Fibroblast of skin of abdomen (primary cell): ENCODE measurements at regions not wholly inside any gene's neighbourhood (a gene's known extent, or its start where the extent isn't known, plus 50 kb on each side); places are given as distances from the start of the nearest gene placed in this dataset.

Experiments used
- DNase-seq: peaks from one replicate; pipeline ENCODE4 v3.0.0-alpha.2; 2013

DNA sequence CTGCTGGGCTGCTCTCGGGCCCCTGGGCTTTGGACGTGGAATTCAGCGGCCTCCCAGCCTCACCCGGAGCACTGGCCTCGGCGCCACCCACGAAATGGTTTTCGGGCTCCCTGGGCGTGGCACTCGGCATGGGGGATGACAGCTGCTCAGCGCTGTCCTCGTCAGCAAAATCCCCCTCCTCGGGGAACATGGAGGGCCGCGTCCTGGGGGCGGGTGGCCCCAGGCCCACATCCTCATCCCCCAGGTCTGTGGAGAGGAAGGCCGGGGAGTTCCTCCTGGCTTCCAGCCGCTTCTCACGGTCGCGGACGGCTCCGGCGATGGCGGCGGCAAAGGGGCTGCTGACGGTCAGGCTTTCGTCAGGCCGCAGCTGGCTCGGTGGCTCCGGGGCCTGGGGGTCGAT is 88.4 kb downstream of the CTTN start:
- DNase-seq = no peak

DNA sequence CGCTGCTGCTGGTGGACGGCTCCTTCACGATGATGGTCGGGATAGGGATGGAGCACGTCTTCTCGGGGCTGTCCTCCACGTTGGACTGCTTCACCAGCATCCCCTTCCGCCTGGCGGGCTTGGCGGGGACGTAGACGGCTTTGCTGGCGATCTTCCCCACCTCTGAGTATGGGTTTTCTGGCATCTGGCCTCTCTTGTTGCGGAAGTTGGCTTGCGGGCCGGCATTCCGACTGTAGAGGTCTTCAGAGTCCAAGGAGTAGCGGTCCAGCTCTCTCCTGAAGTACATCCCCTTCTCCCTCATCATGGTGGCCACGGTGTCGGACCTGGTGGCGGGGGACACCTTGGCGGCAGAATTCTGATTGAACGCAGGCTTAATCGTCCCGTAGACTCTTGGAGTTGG is 88.8 kb downstream of the CTTN start:
- DNase-seq = no peak

- DNase-seq = no peak
Observed at GRCh38 chr11:70487756-70488155, 89.4 kb downstream of the CTTN start.

GRCh38 chr11:70488171-70488703 is 89.9 kb downstream of the CTTN start:
- no peak for DNase-seq

DNA sequence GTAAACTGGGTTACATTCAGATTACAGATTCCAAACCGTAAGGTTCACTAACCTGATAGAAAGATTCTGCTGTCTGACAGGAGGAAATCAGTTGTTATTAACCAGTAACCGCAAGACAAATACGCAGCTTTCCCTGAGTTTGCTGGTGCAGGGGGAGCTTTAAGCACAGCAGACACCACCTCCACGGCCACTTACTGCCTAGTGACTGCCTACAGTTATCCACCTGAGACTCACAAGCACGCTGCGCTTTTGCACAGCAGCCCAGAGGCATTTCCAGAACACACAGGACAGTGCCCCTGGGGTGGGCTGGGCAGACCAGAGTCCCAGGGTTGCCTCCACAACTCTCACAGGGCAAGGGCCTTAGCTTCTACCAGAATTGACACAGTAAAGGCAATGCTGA is 90.9 kb downstream of the CTTN start:
- DNase-seq = no peak

- DNase-seq = no peak
Observed at GRCh38 chr11:70490208-70490607, 91.9 kb downstream of the CTTN start.

- DNase-seq = no peak
Observed at GRCh38 chr11:70490723-70491558, 92.6 kb downstream of the CTTN start.

DNA sequence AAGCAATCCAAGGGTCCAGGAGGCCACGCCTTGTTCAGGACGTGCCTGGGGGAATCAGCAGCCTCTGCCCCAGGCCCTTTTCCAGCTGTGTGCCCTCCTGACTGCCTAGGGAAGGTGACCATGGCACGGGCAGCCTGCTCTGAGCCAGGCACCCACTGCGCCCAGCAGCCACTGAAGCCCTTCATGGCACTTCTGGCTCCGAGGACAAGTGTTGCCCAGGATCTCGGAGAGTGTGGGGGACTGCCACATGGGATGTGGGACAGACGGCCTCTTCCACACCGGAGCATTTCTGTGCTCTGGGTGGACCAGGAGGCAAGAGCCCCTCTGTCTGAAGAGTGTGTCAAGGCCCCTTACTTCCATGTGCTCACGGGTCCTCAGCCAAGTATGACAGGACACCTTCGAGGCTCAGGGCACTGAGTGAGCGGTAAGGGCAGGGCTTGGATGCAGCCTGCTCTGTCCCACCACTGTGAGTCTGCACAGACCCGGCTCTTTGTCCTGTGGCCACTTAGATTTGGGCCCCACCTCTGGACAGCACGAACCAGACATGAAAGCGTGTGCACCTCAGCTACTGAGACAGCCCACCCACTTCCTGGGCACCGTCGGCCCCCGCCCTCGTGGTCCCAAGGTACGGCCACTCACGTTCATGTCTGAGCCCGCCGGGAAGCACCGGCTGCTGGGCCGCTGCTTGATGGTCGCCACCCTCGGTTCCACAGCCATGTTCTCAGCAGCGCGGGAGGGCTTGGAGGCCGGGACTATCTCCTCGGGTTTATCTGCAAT is 93.6 kb downstream of the CTTN start:
- no peak for DNase-seq

GRCh38 chr11:70493089-70493474 is 94.8 kb downstream of the CTTN start:
- no peak for DNase-seq

- no peak for DNase-seq
Observed at GRCh38 chr11:70493891-70494290, 95.6 kb downstream of the CTTN start.

GRCh38 chr11:70494559-70495350 is 96.4 kb downstream of the CTTN start:
- DNase-seq = no peak

GRCh38 chr11:70495351-70496310 is 97.3 kb downstream of the CTTN start:
- no peak for DNase-seq

DNA sequence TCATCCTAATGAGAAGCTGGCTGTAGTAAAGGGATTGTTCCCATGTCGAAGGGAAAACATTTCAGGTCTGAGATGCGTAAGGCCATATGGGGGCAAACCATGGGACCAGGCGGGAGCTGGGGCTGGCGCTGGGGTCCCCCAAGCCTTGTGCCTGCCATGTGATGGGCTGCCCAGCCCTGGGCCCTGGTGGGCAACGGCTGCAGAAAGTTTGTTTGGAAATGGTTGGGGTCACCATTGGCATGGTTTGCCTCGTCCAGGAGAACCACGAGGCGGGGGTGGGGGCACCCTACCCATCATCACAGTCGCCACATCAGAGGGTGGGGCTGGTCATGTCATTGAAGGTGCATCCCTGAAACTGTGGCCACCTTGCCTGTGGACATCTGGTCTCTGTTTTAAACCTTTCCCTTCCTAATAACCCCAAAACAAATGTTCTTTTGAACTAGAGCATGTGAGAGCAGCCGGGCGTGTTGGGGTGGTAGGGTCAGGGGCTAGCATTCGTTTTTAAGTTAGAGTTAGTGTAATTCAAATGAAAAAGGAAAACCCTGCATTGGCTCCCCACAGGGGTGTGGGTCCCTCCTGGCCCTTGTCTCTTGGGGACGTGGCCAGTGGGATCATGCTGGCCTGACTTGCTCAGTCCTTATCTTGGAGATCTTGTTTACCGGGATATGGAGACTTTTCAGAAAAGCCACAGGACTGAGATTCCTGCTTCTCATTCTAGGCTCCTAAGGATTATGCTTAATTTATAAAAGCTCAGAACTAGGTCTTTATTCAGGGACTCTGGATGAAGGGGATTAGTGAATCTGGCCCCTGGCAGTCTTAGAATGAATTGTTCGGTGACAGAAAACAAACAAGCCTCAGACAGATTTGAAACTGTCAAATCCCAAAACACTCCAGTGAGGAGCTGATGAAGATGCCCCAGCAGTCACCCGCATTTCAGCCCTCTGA is 98.5 kb downstream of the CTTN start:
- no peak for DNase-seq

GRCh38 chr11:70497536-70498075 is 99.3 kb downstream of the CTTN start:
- no peak for DNase-seq

DNA sequence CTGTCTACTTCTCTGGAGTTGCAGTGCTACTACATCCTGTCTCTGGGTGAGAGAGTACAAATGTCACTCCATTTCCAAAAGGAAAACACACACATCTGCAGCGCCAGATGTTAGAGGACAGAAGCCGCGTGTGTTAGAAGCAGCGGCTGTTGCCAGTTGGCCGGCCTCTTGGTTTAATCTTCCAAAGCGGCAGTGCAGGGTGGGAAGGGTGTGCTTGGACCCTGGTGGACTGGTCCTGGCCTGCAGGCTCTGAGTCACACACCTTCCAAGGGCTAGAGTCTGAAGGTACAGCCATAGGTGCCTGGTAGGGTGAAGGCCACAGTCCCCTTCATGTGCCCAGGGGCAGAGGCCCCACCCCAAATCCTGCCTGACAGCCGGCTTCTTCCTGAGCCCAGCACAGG is 99.8 kb downstream of the CTTN start:
- DNase-seq = no peak

- DNase-seq = no peak
Observed at GRCh38 chr11:70498976-70499801, 100.9 kb downstream of the CTTN start.

DNA sequence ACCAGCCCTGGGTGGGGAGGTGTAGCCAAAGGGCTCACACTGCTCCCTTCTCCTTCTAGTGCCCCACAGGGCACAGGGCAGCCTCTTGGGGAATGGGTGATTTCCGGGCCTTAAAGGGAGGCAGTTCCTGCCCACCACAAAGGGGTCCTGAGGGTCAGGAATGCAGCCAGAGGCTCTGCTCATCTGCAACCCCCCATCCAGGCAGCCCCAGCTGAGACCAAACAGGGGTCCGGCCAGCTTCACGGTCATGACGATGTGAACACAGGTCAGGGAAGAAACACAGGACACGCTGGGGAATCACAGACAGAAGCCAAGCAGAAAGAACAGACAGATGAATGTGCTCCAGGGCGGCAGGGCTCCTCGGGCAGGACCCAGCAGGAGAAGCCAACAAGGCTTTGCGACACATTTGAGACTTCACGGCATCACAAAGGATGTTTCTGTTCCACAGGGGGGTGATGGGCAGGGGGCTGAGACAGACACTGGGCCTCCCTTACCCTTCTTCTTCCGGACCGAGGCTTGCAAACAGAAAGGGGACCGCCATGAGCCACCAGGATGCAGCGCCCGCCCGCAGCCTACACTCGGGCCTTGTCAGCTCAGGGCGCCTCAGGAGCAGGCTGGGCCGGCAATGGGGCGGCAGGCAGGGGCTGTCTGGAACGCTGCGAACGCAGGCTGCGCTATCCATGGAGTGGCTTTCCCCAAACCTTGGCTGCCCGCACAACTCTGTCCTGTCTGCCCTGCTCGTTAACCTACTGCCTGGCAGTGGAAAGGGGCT is 101.9 kb downstream of the CTTN start:
- no peak for DNase-seq
